Tibial nerve (tissue), 3 donors: ENCODE measurements at regions not wholly inside any gene's neighbourhood (a gene's known extent, or its start where the extent isn't known, plus 50 kb on each side); places are given as distances from the start of the nearest gene placed in this dataset.

Experiments used
- CTCF ChIP-seq, 5 experiments: fragments of 200-600 bp in 3 of 5; fragments of 450-650 bp in 2 of 5; sonication (generic) in 3 of 5; IDR thresholded peaks; one replicate each; pipeline ENCODE4 v1.5.1; 2016 to 2019; ENCODE audit warnings: antibody characterized with exemption in 5 of 5, mild to moderate bottlenecking in 3 of 5, moderate library complexity in 2 of 5
- POLR2A ChIP-seq, 2 donors: fragments of 450-650 bp; IDR thresholded peaks; one replicate each; pipeline ENCODE4 v1.6.1; 2017; ENCODE audit warnings: antibody characterized with exemption in 2 of 2, mild to moderate bottlenecking in 2 of 2, moderate library complexity in 2 of 2

DNA sequence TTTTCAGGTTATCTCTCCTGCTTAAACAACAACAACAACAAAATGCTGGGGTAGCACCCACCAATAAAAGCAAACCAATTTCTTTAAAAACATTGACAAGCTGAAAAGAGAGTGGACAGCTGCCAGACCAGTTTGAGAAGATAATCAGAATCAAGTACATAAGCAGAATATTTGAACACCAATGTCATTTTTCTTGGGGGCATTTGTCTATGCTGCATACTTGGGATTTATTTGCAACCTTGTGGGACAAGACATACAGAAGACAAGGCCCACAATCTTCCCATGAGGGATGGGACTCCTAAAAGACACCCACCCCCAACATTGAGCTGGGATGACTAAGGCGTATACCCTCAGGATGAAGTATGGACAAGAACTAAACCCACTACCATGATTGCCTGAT, 62.2 kb upstream of the NXPH2 start:
- no peak for TF ChIP-seq CTCF (IDR thresholded peaks at IDR 0.05)
- TF ChIP-seq POLR2A (IDR thresholded peaks at IDR 0.05), result no peak
